Sigmoid colon (tissue), 4 donors: ENCODE measurements at regions not wholly inside any gene's neighbourhood (a gene's known extent, or its start where the extent isn't known, plus 50 kb on each side); places are given as distances from the start of the nearest gene placed in this dataset.
"Not testable (repeated sequence)": the region's sequence is repeated elsewhere in the genome, so short reads cannot be mapped to it uniquely, and the experiment has no call there.

ENCODE experiments used
- CTCF ChIP-seq, 4 experiments: fragments of 450-650 bp in 3 of 4; fragments of 200-600 bp in 1 of 4; IDR thresholded peaks; one replicate each; pipeline ENCODE4 v1.5.1; 2016 to 2019; ENCODE audit warnings: antibody characterized with exemption in 4 of 4, mild to moderate bottlenecking in 3 of 4, moderate library complexity in 2 of 4
- POLR2AphosphoS5 ChIP-seq, 4 donors: sonication (generic); formaldehyde crosslinking; IDR thresholded peaks; one replicate each; pipeline ENCODE4 v1.6.1; 2017; ENCODE audit warnings: antibody characterized with exemption in 4 of 4

DNA sequence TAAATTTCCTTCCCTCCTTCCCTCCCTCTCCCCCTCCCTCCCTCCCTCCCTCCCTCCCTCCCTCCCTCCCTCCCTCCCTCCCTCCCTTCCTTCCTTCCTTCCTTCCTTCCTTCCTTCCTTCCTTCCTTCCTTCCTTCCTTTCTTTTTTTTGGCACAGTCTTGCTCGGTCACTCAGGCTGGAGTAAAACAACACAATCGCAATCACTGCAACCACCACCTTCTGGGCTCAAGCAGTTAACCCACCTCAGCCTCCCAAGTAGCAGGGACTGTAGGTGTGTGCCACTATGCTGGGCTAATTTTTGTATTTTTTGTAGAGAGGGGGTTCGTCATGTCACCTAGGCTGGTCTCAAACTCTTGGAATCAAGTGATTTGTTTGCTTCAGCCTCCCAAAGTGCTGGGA is 101.7 kb downstream of the RFPL4B start:
- TF ChIP-seq CTCF, POLR2AphosphoS5 (IDR thresholded peaks at IDR 0.05): not testable (repeated sequence)
